H1 (cell line): ENCODE measurements at regions not wholly inside any gene's neighbourhood (a gene's known extent, or its start where the extent isn't known, plus 50 kb on each side); places are given as distances from the start of the nearest gene placed in this dataset.

Experiments used
- CTCF ChIA-PET: fragments of 300-600 bp; sonication (Branson Sonifier 250); formaldehyde crosslinking; loops from one replicate; lab custom pipeline; 2021; ENCODE audit not compliant: partially characterized antibody; lab: Charles Lee
- POLR2A ChIA-PET: fragments of 300-600 bp; sonication (Branson Sonifier 250); formaldehyde crosslinking; loops from one replicate; lab custom pipeline; 2021; ENCODE audit warnings: inconsistent platforms; ENCODE audit not compliant: partially characterized antibody; lab: Charles Lee
- DNase-seq, 2 experiments: peaks; one replicate each; pipeline versions ENCODE4 v3.0.0 to v3.0.0-alpha.2; 2010 to 2022; ENCODE audit warnings: low spot score in 2 of 2, low read depth in 1 of 2, mixed read lengths in 1 of 2
- FAIRE-seq: peaks from 2 replicates; lab custom pipeline; 2011; peaks lifted over from hg19 to GRCh38; lab: Jason Lieb, UNC
- H2AFZ ChIP-seq: 2 replicates; pipeline ENCODE4 v1.8.1; 2012; ENCODE audit warnings: low read length, inconsistent platforms
- H2AK5ac ChIP-seq: 2 replicates; pipeline ENCODE4 v1.6.1; 2013; ENCODE audit warnings: low read depth, low read length
- H2BK120ac ChIP-seq: replicated peaks from 2 replicates; pipeline ENCODE3; 2013; ENCODE audit warnings: low read depth, low read length, inconsistent platforms
- H2BK12ac ChIP-seq: 2 replicates; pipeline ENCODE4 v1.6.1; 2013; ENCODE audit warnings: low read depth, low read length
- H2BK15ac ChIP-seq: 2 replicates; pipeline ENCODE4 v1.6.1; 2013; ENCODE audit warnings: low read length
- H2BK20ac ChIP-seq: 2 replicates; pipeline ENCODE4 v1.6.1; 2013; ENCODE audit warnings: low read length
- H2BK5ac ChIP-seq: 2 replicates; pipeline ENCODE4 v1.6.1; 2013; ENCODE audit warnings: low read depth, low read length
- H3K14ac ChIP-seq: 2 replicates; pipeline ENCODE4 v1.6.1; 2013; ENCODE audit warnings: inconsistent platforms; ENCODE audit not compliant: insufficient read length
- H3K18ac ChIP-seq: 2 replicates; pipeline ENCODE4 v1.6.1; 2013; ENCODE audit warnings: low read length; ENCODE audit errors: extremely low read depth
- H3K23ac ChIP-seq: 2 replicates; pipeline ENCODE4 v1.6.1; 2013; ENCODE audit warnings: inconsistent platforms; ENCODE audit not compliant: insufficient read length
- H3K23me2 ChIP-seq: 2 replicates; pipeline ENCODE4 v1.6.1; 2013; ENCODE audit warnings: low read depth, low read length
- H3K27ac ChIP-seq: 2 replicates; pipeline ENCODE4 v1.6.1; 2011; ENCODE audit warnings: low read depth, low read length, inconsistent platforms
- H3K27me3 ChIP-seq, 4 experiments: replicated peaks in 1 of 4; 1 replicate in 1 of 4; 2 replicates in 3 of 4; pipeline versions ENCODE4 v1.6.1 to v1.8.1; 2011 to 2013; ENCODE audit warnings: low read length in 3 of 4, mild to moderate bottlenecking in 3 of 4, inconsistent platforms in 2 of 4, mixed read lengths in 2 of 4, moderate library complexity in 1 of 4; ENCODE audit not compliant: control insufficient read depth in 3 of 4, insufficient read depth in 3 of 4; ENCODE audit errors: extremely low read depth in 1 of 4
- H3K36me3 ChIP-seq, 4 experiments: 2 replicates each; pipeline versions ENCODE4 v1.6.1 to v1.8.1; 2011 to 2013; ENCODE audit warnings: mild to moderate bottlenecking in 4 of 4, low read length in 3 of 4, moderate library complexity in 2 of 4, control low read depth in 1 of 4, inconsistent platforms in 1 of 4; ENCODE audit not compliant: insufficient read depth in 4 of 4, control insufficient read depth in 2 of 4
- H3K4ac ChIP-seq: replicated peaks from 2 replicates; pipeline ENCODE3; 2013; ENCODE audit warnings: low read length, low read depth, mixed read lengths, inconsistent platforms; ENCODE audit not compliant: insufficient read length
- H3K4me1 ChIP-seq, 4 experiments: replicated peaks in 1 of 4; 1 replicate in 1 of 4; 2 replicates in 3 of 4; pipeline versions ENCODE4 v1.6.1 to v1.8.1; 2011 to 2013; ENCODE audit warnings: low read length in 3 of 4, inconsistent platforms in 2 of 4, mixed read lengths in 1 of 4; ENCODE audit not compliant: insufficient read depth in 4 of 4, control insufficient read depth in 3 of 4
- H3K4me2 ChIP-seq, 2 experiments: 2 replicates each; pipeline versions ENCODE4 v1.6.1 to v1.8.1; 2011 to 2013; ENCODE audit warnings: low read depth in 2 of 2, low read length in 2 of 2, control low read depth in 1 of 2, inconsistent platforms in 1 of 2, mild to moderate bottlenecking in 1 of 2; ENCODE audit not compliant: insufficient read depth in 1 of 2
- H3K4me3 ChIP-seq, 4 experiments: fragments of 200-600, 300-600 bp in 1 of 4; sonication (generic), shearing (Covaris generic), sonication (Bioruptor Twin) in 1 of 4; 2 replicates each; pipeline versions ENCODE4 v1.5.1 to v1.8.1; 2011 to 2016; ENCODE audit warnings: low read length in 4 of 4, low read depth in 3 of 4, control low read depth in 2 of 4, inconsistent platforms in 2 of 4, mild to moderate bottlenecking in 2 of 4, mixed read lengths in 1 of 4, moderate library complexity in 1 of 4; ENCODE audit not compliant: insufficient read depth in 2 of 4; ENCODE audit errors: extremely low read depth in 1 of 4
- H3K56ac ChIP-seq: replicated peaks from 2 replicates; pipeline ENCODE3; 2013; ENCODE audit warnings: low read depth, mild to moderate bottlenecking, mixed read lengths, low read length, inconsistent platforms; ENCODE audit not compliant: insufficient read length
- H3K79me1 ChIP-seq: 2 replicates; pipeline ENCODE4 v1.6.1; 2013; ENCODE audit warnings: low read depth, low read length, control low read depth
- H3K79me2 ChIP-seq, 2 experiments: 2 replicates each; pipeline versions ENCODE4 v1.6.1 to v1.8.1; 2012 to 2013; ENCODE audit warnings: low read length in 2 of 2, mild to moderate bottlenecking in 2 of 2, inconsistent platforms in 1 of 2; ENCODE audit not compliant: insufficient read depth in 2 of 2, control insufficient read depth in 1 of 2
- H3K9ac ChIP-seq, 4 experiments: replicated peaks in 1 of 4; 1 replicate in 1 of 4; 2 replicates in 3 of 4; pipeline versions ENCODE4 v1.6.1 to v1.8.1; 2011 to 2013; ENCODE audit warnings: low read depth in 3 of 4, low read length in 3 of 4, control low read depth in 2 of 4, mild to moderate bottlenecking in 2 of 4, moderate library complexity in 2 of 4, inconsistent platforms in 1 of 4; ENCODE audit errors: extremely low read depth in 1 of 4
- H3K9me3 ChIP-seq, 2 experiments: 2 replicates each; pipeline versions ENCODE4 v1.6.1 to v1.8.1; 2012 to 2013; ENCODE audit warnings: mild to moderate bottlenecking in 2 of 2, moderate library complexity in 2 of 2, control low read depth in 1 of 2, inconsistent platforms in 1 of 2, low read depth in 1 of 2, low read length in 1 of 2, mixed read lengths in 1 of 2; ENCODE audit not compliant: insufficient read depth in 2 of 2
- H4K20me1 ChIP-seq, 2 experiments: replicated peaks in 1 of 2; 2 replicates each; pipeline versions ENCODE3 to v1.8.1; 2011 to 2013; ENCODE audit warnings: inconsistent platforms in 2 of 2, low read length in 2 of 2, mild to moderate bottlenecking in 1 of 2; ENCODE audit not compliant: insufficient read depth in 2 of 2, control insufficient read depth in 1 of 2
- H4K5ac ChIP-seq: 2 replicates; pipeline ENCODE4 v1.6.1; 2013; ENCODE audit warnings: low read length, low read depth, mixed read lengths, inconsistent platforms; ENCODE audit not compliant: insufficient read length
- H4K8ac ChIP-seq: 2 replicates; pipeline ENCODE4 v1.8.0; 2013; ENCODE audit warnings: mild to moderate bottlenecking, moderate library complexity, low read length, inconsistent platforms; ENCODE audit not compliant: insufficient read depth; ENCODE audit errors: extremely low read depth
- H4K91ac ChIP-seq: replicated peaks from 2 replicates; pipeline ENCODE3; 2013; ENCODE audit warnings: low read length, mixed read lengths, inconsistent platforms; ENCODE audit not compliant: insufficient read length
- BACH1 ChIP-seq: IDR thresholded peaks from 2 replicates; pipeline ENCODE4 v1.6.1; 2012; ENCODE audit warnings: low read length, improper control_type of control experiment
- EGR1 ChIP-seq: IDR thresholded peaks from 2 replicates; pipeline ENCODE4 v1.6.1; 2011; ENCODE audit warnings: low read depth, low read length, borderline replicate concordance
- EP300 ChIP-seq, 2 experiments: IDR thresholded peaks; 1 replicate in 1 of 2; 2 replicates in 1 of 2; pipeline ENCODE4 v1.6.1; 2011 to 2012; ENCODE audit warnings: low read depth in 2 of 2, low read length in 2 of 2, mild to moderate bottlenecking in 2 of 2, borderline replicate concordance in 1 of 2, inconsistent platforms in 1 of 2, moderate library complexity in 1 of 2
- EZH2 ChIP-seq: fragments of 200-600 bp; sonication (generic); IDR thresholded peaks from 2 replicates; pipeline ENCODE4 v1.7.1; 2012; ENCODE audit warnings: low read depth, mild to moderate bottlenecking, moderate library complexity, low read length, inconsistent platforms; ENCODE audit not compliant: severe bottlenecking
- HDAC2 ChIP-seq, 2 experiments: fragments of 300-600 bp in 1 of 2; sonication (generic) in 1 of 2; IDR thresholded peaks; 2 replicates each; pipeline ENCODE4 v1.6.1; 2011 to 2012; ENCODE audit warnings: low read depth in 2 of 2, low read length in 2 of 2, mild to moderate bottlenecking in 2 of 2, moderate library complexity in 2 of 2, borderline replicate concordance in 1 of 2, inconsistent platforms in 1 of 2
- SP2 ChIP-seq: IDR thresholded peaks from 2 replicates; pipeline ENCODE4 v1.6.1; 2012; ENCODE audit warnings: mild to moderate bottlenecking, low read length, inconsistent platforms
- SUZ12 ChIP-seq: fragments of 200-600 bp; sonication (generic); IDR thresholded peaks from 2 replicates; pipeline ENCODE4 v1.6.1; 2012; ENCODE audit warnings: mild to moderate bottlenecking, inconsistent platforms, low read length, moderate library complexity, mixed read lengths
- TEAD4 ChIP-seq: IDR thresholded peaks from 2 replicates; pipeline ENCODE4 v1.6.1; 2012; ENCODE audit warnings: low read depth, low read length, inconsistent platforms, mixed read lengths
- WGBS, 2 experiments: shearing (Covaris generic) in 1 of 2; methylation state at CpG; one replicate each; pipeline versions ENCODE4 v1.1.6 to v1.1.7; 2013 to 2015; ENCODE audit warnings: low lambda C conversion rate in 2 of 2, mixed read lengths in 2 of 2, inconsistent platforms in 1 of 2, low coverage in 1 of 2, missing lambda C conversion rate in 1 of 2; ENCODE audit not compliant: insufficient replicate concordance in 2 of 2, insufficient coverage in 1 of 2, insufficient read length in 1 of 2; ENCODE audit errors: extremely low coverage in 1 of 2, missing lambda C conversion rate in 1 of 2; 5-methylcytosine and 5-hydroxymethylcytosine counted together
- TF ChIP-seq, protein P1 (sequence below): IDR thresholded peaks from 2 replicates; pipeline ENCODE4 v1.6.1; 2012; ENCODE audit warnings: inconsistent platforms

DNA sequence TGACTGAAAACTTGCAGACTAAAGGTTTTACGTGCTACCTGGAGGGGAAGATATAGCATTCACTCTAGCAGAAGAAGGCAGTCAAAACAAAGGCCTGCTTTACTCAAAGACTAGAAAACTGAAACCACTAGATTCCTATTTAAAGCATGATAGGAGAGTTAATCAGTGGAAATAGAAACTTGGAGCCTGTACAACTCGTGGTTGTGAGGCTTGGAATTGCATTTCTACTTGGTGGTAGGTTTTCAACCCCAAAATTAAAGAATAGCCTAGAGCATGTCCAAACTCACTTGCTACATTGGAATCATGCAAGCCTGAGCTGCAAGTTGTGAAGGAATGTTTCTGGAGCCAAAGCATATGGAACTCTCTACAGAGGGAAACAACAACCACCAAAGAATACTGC, 1526.4 kb upstream of the NUDT12 start:
- no peak for FAIRE-seq

More for the DNA sequence above, 1526.4 kb upstream of the NUDT12 start:
- Histone ChIP-seq H2BK120ac (no peak overlapping the region), H3K56ac (no peak overlapping the region), H3K9me3 (no peaks in the 10 kb centered on the region), H3K36me3 (no peaks in the 10 kb centered on the region), H2BK15ac (no peak overlapping the region), H3K27me3 (peaks cover 0 to 1% (median 0%) of the 10 kb centered on the region in 4 experiments; a peak in 1 of 7 replicates), H3K4ac (no peak overlapping the region), H3K23ac (no peak overlapping the region), H3K23me2 (no peaks in the 10 kb centered on the region), H2BK5ac (no peak overlapping the region), H3K4me2 (no peak overlapping the region), H2BK20ac (no peak overlapping the region), H3K18ac (no peak overlapping the region), H4K91ac (no peak overlapping the region), H2AFZ (no peak overlapping the region), H3K14ac (no peak overlapping the region), H3K4me1 (no peaks in the 10 kb centered on the region), H4K20me1 (no peaks in the 10 kb centered on the region), H3K4me3 (no peak overlapping the region), H4K8ac (no peak overlapping the region), H3K27ac (no peak overlapping the region), H3K9ac (no peak overlapping the region), H2BK12ac (no peak overlapping the region), H4K5ac (no peak overlapping the region), H3K79me2 (no peaks in the 10 kb centered on the region), H2AK5ac (no peak overlapping the region), H3K79me1 (no peaks in the 10 kb centered on the region)
- TF ChIP-seq SUZ12 (no peak), EGR1 (no peak), TEAD4 (no peak), EZH2 (no peak), EP300 (IDR thresholded peaks at IDR 0.05; ENCODE audit: borderline replicate concordance in 1 of 2, low read depth in 2 of 2, low read length in 2 of 2) (no peak), BACH1 (no peak), HDAC2 (IDR thresholded peaks at IDR 0.05; ENCODE audit: borderline replicate concordance in 1 of 2, low read depth in 2 of 2, low read length in 2 of 2) (no peak), SP2 (no peak)
- TF ChIP-seq, protein P1, sequence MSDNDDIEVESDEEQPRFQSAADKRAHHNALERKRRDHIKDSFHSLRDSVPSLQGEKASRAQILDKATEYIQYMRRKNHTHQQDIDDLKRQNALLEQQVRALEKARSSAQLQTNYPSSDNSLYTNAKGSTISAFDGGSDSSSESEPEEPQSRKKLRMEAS: no peak
- POLR2A ChIA-PET: no interaction called here
- WGBS, 2 experiments: 95% methylated on average over 2 of the region's 2 CpGs; no CpG with 5 or more reads in 1 of the 2 experiments
- DNase-seq: no peak
- CTCF ChIA-PET: no interaction called here
